Skeletal muscle cell (primary cell): ENCODE measurements at regions not wholly inside any gene's neighbourhood (a gene's known extent, or its start where the extent isn't known, plus 50 kb on each side); places are given as distances from the start of the nearest gene placed in this dataset.
"Not testable (repeated sequence)": the region's sequence is repeated elsewhere in the genome, so short reads cannot be mapped to it uniquely, and the experiment has no call there.

Experiments
- DNase-seq: peaks from one replicate; pipeline ENCODE4 v3.0.0-alpha.2; 2010; ENCODE audit warnings: low read depth
- H3K4me3 ChIP-seq: 2 replicates; pipeline ENCODE4 v1.5.1; 2011; ENCODE audit warnings: low read depth, mild to moderate bottlenecking, control low read depth, low read length, moderate library complexity

GRCh38 chr18:1444062-1444461, 539.4 kb downstream of the ADCYAP1 start:
- not testable (repeated sequence) for H3K4me3 ChIP-seq, DNase-seq

- no peak for DNase-seq
- H3K4me3 ChIP-seq, result no peak overlapping the region
These were observed 542.1 kb downstream of the ADCYAP1 start for GRCh38 chr18:1446765-1447164.

- H3K4me3 ChIP-seq, result no peak overlapping the region
- no peak for DNase-seq
These were observed 548.1 kb downstream of the ADCYAP1 start for GRCh38 chr18:1452821-1453220.

GRCh38 chr18:1455605-1456004, 550.9 kb downstream of the ADCYAP1 start:
- DNase-seq, result no peak
- no peak overlapping the region for H3K4me3 ChIP-seq

GRCh38 chr18:1458547-1458946, 553.9 kb downstream of the ADCYAP1 start:
- H3K4me3 ChIP-seq, result no peak overlapping the region
- DNase-seq, result no peak

- DNase-seq, result no peak
- no peak overlapping the region for H3K4me3 ChIP-seq
These were observed 559.3 kb downstream of the ADCYAP1 start for GRCh38 chr18:1463981-1464380.

GRCh38 chr18:1464444-1465217, 560.0 kb downstream of the ADCYAP1 start:
- no peak overlapping the region for H3K4me3 ChIP-seq
- DNase-seq, result no peak

GRCh38 chr18:1466035-1466434, 561.4 kb downstream of the ADCYAP1 start:
- H3K4me3 ChIP-seq, result no peak overlapping the region
- no peak for DNase-seq

- DNase-seq, result no peak
These were observed 562.8 kb downstream of the ADCYAP1 start for GRCh38 chr18:1467461-1467964.

GRCh38 chr18:1468550-1468949, 563.9 kb downstream of the ADCYAP1 start:
- no peak overlapping the region for H3K4me3 ChIP-seq
- no peak for DNase-seq

More at GRCh38 chr18:1467461-1467964, 562.8 kb downstream of the ADCYAP1 start:
- no peak overlapping the region for H3K4me3 ChIP-seq

GRCh38 chr18:1475867-1476266, 571.2 kb downstream of the ADCYAP1 start:
- H3K4me3 ChIP-seq, result no peak overlapping the region
- DNase-seq, result no peak

- H3K4me3 ChIP-seq, result no peak overlapping the region
- DNase-seq, result no peak
These were observed 575.6 kb downstream of the ADCYAP1 start for GRCh38 chr18:1480309-1480708.

GRCh38 chr18:1481577-1481976, 576.9 kb downstream of the ADCYAP1 start:
- no peak for DNase-seq

GRCh38 chr18:1483385-1483784, 578.7 kb downstream of the ADCYAP1 start:
- DNase-seq, result no peak
- H3K4me3 ChIP-seq, result no peak overlapping the region

More at GRCh38 chr18:1481577-1481976, 576.9 kb downstream of the ADCYAP1 start:
- H3K4me3 ChIP-seq, result no peak overlapping the region

- DNase-seq, result no peak
These were observed 582.8 kb downstream of the ADCYAP1 start for GRCh38 chr18:1487457-1487856.

GRCh38 chr18:1488394-1488793, 583.7 kb downstream of the ADCYAP1 start:
- DNase-seq, result no peak
- H3K4me3 ChIP-seq, result no peak overlapping the region

More at GRCh38 chr18:1487457-1487856, 582.8 kb downstream of the ADCYAP1 start:
- H3K4me3 ChIP-seq, result no peak overlapping the region

- H3K4me3 ChIP-seq, result no peak overlapping the region
- no peak for DNase-seq
These were observed 584.3 kb downstream of the ADCYAP1 start for GRCh38 chr18:1488957-1489356.

- no peak overlapping the region for H3K4me3 ChIP-seq
- DNase-seq, result no peak
These were observed 590.7 kb downstream of the ADCYAP1 start for GRCh38 chr18:1495387-1495786.

GRCh38 chr18:1496096-1496495, 591.4 kb downstream of the ADCYAP1 start:
- DNase-seq, result no peak
- no peak overlapping the region for H3K4me3 ChIP-seq

- no peak overlapping the region for H3K4me3 ChIP-seq
- no peak for DNase-seq
These were observed 593.5 kb downstream of the ADCYAP1 start for GRCh38 chr18:1498216-1498615.

- H3K4me3 ChIP-seq, result no peak overlapping the region
- DNase-seq, result no peak
These were observed 594.6 kb downstream of the ADCYAP1 start for GRCh38 chr18:1499265-1499664.
